GM21528 (cell line): ENCODE measurements at regions not wholly inside any gene's neighbourhood (a gene's known extent, or its start where the extent isn't known, plus 50 kb on each side); places are given as distances from the start of the nearest gene placed in this dataset.

ENCODE experiments used
- ATAC-seq: cut with Tn5 transposase; IDR thresholded peaks from one replicate; pipeline ENCODE4 v1.9.1; 2021; ENCODE audit warnings: mild to moderate bottlenecking, moderate library complexity; ENCODE audit not compliant: unreplicated experiment, low FRiP score

DNA sequence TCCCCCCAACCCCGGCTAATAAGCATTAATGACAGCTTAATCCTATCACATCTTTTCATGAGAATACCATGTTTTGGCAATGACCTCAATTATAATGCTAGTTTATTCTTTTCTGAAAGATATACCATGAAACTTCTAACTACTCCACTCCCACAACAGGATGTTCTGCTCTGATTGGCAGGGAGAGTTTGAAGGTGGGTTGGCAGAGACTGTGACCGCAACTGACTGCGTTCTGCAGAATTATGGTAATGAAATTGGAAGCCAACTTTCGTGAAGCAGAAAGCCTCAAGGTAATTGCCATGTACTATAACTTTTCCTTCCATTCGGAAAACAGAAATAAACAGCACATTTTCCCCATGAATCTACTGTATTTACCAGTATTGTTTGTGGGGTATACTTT, 288.2 kb upstream of the SEMA3D start:
- no peak for ATAC-seq

DNA sequence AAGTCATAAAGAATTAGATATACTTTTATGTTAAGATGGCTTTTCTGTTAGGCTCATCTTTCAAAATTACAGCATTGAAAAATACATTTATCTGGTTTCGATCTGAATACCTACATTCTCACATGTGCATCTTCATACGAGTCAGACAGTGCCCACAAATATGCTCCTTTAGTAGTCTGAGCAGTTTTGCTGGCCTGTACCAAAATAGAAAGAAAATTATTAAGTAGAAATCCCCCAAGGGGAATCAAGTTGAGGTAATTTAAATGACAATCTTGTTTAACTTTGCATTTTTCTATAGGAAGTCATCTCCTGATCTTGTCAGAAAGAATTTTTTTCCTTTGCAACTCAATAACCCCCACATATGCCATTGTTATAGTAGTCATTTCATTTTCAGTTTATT, 287.4 kb upstream of the SEMA3D start:
- no peak for ATAC-seq

DNA sequence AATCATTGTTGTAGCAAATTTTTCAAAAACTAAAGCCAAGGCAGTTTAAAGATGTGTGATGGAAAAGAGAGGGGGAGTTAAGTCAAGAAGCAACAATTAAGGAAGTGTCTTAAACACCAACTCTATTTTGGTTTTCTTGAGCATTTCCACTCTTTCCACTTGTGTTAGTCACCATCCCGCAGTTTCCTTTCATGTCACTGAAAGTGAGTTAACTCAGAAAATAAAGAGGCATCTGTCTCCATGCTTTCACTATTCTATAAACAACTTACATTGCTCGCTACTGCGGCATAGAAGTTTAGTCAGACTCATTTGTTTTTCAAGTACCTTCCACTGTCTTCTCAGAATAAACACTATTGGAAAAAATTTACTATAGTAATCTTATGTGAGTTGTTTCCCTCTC, 284.9 kb upstream of the SEMA3D start:
- ATAC-seq: no peak

DNA sequence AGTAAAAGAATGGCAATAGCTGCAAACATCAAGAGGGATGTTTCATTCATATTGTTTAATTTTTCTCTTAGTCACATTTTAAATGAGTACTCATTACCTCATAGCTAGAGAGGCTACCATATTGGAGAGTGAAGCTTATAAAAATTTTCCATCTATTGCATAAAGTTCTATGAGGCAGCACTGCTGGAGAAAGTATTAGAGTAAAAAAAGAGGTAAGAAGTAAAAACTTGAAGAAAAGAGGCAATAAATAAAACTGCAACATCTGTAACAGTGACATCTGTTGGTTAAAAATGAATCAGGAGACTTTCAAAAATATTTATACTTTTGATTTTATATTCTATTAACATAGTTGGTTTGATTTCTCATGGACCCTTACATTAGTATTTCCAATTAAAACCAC, 284.5 kb upstream of the SEMA3D start:
- ATAC-seq: no peak

DNA sequence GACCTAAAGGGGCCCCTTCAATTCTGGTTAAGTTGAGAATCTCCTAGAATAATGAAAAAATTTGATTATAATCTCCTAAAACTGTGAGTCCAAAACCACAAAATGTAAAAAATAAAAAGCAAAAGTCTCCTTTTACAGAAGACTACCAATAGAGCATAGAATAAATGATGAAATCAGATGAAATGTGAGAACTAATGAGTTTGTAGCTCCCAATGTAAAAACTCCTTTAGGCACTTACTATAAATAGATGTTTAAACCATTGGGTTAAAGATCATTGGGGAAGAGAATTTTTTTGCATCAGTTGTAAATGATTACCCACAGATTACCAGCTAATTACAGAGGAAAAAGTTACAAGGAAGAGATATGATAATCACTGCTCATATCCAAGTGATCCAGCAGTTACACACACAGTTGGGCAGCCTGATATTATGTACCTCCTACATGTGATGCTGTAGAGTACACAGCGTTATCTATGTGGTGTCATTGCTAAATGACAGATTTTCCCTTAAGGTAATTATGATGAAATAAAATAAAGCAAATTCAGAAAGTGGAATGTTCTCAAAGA, 282.7 kb upstream of the SEMA3D start:
- ATAC-seq: no peak

DNA sequence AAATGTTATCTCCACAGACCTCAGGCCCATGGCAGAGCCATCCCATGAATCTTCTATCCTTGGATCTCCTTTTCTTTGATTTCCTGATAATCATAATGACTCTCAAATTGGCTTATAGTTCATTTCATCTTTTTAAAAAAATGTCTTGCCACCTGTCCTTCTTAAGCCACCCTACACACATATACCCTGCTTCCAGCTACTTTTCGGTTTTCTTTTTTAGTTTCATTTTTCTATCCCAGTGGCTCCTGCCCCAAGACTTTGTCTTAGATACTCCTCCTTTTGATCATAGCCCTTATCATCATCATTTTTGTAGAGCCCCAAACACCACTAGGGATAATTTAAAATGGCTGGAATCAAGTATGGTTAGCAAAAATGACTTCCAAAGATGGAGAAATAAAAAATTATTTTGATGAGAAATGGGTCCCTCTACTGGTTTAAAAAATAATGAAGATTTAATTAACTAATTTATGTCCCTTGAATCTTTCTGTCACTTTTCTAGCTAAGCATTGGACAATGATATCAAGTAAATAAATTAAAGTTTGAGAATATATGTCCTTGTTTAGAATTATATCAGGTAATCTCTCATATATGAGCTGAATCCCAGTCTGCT, 277.3 kb upstream of the SEMA3D start:
- ATAC-seq: no peak

DNA sequence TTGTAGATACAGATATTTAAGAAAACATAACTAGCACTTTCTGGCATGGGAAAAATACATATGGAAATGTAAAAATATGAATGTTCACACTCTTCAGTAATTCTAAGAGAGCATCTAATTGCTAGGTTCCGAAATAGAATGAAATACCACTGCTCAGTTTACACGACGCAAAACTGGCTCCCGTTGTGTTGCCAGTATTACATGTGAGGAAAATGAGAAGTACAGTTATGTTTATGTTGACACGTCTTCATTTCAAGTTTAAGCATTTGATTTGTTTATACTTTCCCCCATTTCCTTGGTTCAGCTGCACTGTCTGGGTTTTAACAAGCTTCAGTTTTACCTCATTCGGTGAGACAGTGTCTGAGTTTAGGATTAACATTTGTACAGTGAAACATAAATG, 275.8 kb upstream of the SEMA3D start:
- ATAC-seq: no peak

DNA sequence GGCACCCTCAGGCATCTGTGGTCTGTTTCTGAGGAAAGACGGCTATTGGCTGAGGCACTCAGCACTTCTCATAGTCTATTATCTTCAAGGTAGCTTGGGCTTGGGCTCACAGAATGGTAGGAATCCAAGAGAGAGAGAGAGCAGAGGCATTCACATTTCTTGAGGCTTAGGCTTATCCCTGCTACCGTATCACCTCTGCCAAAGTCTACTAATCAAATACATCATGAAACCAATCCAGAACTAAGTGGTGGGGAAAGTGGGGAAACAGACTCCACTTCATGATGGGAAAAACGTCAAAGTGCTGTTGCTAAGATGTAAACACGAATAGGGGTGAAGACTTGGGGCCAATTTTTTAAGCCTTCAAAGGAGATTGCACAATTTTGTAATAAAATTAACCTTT, 271.1 kb upstream of the SEMA3D start:
- ATAC-seq: no peak

DNA sequence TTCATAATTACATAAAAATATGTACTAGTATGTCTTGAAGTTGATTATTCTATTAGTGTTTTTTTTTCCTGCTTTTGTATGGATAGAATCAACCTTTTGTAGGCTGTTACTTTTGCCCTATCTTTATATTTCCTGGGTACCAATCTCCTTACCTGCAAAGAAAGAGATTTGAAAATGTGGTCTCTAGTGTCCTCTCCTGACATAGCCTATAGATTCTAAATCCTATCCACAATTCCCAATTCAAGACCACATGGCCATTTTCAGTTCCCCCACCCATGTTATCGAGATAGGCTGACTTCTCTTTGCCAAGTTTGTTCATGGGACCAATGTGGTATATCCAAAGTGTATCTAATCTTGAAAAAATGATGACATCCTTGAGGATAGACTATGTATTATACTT, 269.4 kb upstream of the SEMA3D start:
- ATAC-seq: no peak

DNA sequence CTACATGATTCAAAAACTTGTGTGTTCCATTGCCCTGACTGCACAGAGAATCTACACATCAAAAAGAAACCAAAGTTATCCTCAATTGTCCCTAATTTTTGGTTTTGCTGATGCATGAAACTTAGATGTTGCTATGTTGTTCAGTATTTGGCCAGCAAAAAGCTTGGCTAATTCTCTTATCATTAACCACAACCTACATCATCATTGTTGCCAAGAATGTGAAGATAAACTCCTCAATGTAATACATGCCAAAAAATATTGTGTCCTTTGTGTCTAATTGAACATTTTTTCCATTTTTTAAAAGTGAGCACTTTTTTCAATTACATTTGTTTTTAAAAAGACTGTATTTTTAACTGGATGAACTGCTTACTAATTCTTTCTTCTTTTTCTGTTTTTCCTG, 268.0 kb upstream of the SEMA3D start:
- no peak for ATAC-seq

DNA sequence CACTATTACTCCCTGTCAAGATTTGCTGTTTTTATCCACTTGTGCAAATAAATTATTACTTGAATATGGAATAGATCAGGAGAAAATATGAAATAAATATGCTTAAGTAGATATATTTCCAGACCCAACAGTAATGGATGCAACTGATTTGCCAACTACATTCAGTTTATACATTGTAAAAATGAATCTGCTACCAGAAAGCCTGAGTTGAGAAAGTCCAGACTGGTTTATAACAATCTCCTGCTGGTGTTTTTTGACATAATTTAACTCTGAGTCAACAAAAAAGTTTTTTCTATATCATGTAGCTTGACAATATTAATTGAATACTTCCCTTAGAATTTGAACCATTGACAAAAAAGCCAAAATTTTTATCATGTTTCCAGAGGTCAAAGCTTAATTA, 265.8 kb upstream of the SEMA3D start:
- no peak for ATAC-seq

DNA sequence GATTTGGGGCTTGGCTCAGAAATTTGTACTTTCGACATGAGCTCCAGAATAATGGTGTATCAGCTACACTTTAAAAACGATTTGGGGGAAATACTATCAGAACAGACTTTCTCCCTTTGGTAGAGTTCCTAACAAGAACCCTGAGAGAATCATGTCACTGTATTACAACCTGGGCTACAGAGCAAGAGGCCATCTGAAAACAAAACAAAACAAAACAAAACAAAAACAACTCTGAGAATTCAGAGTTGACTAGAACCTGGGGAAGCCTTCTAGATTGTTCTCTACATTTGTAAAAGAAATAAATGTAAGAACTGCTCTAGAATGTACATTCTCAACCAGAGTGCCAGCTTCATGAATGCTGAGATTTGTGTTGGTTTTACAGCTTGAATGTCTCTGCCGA, 262.6 kb upstream of the SEMA3D start:
- ATAC-seq: no peak

DNA sequence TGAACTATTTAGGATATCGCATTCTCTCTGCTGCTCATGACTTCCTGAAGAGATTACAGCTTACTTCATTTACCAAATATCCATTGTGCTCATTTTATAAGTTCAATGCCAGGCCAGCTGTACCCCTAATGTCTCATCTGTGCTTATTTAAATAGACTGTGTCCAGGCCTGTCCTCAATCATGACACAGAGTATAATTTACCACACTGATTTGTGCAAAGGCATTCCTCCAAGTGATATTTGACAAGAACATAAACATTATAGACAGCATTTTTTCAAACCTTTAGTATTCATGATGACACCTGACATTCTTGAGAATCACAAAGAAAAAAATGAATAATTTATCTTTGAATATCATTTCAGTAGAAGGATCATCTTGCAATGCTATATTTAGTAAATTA, 260.1 kb upstream of the SEMA3D start:
- no peak for ATAC-seq

DNA sequence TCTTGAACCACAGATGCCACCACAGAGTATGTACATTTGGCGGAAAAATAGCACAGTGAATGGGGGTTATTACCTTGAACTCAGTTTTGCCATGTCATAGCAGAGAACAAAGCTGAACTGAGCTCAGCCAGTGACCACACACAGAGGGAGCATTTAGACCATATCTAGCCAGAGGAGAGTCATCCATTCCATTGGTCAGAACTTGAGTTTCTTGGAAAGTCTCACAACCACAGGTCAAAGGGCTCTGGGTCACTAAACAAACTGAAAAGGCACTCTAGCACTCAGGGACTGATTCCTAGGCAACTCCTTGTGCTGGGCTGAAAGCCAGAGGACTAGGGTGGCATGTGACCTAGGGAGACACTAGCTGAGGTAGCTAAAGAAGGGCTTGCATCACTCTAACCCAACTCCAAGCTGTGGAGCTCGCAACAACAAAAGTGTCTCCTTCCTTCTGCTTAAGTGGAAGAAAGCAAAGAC, 239.7 kb upstream of the SEMA3D start:
- no peak for ATAC-seq

DNA sequence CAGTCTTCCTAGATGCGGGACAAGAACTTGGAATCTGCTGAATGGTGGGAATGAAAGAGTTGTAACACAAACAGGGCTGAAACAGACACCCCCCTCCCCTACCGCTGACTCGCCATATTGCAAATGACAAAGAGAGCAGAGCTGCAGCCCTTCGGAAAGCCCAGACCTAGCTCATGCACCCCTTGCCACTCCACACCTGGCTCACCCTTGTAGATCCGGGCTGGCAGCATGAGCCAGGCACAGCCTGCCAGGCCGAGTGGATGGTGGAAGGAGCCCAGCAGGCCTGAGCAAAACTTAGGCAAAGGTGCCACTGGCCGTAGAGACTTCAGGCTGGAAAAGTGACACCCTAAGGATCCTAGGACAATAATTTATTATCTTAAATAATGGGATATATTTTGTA, 237.4 kb upstream of the SEMA3D start:
- no peak for ATAC-seq

DNA sequence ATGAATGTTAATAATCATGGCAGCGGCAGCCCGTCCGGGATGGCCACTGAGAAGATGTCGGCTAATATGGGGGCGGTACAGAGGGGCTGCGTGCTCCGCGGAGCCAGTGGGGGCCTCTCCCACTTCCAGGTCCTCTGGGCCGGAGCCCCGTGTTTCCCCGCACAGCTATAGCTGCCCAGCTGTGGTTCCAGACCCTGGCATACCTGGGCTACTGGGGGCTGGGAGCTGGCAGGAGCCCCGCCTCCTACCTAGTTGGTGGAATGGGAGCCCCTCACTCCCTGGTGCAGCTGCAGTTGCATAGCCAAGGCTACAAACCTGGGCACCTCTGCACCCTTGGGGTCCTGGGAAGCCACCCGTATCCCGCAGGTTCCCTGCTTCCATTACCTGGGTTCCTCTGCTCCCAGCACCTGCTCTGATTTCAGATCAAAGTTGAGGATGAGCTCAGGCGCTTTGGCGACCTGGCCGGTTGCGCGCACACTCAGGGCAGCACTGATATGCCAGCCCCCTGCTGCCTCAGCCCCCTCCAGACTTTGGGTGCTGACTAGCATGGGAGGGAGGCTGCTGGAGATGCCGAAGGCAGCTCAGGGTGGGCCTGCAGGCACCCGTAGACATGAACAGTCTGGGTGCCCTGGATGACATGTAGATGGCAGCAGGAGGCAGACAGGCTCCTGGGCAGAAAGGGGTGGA, 236.5 kb upstream of the SEMA3D start:
- ATAC-seq: no peak

DNA sequence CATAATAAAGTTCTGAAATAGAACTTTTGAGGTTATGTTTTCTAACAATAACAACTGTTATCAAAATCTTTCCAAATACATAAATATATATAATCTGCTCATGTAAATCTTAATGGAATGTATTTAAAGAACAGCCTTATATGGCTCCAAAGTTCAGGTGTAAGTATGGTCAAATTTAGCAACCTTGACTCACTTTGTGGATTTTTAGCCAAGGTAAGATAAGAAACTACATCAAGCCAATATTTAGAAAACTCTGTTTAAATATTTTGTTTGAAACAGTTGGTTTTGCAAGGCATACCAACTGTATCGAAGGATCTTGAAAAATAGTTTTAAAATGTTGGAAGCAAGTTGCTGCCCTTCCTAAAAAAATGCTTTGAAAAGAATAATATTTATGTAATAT, 228.9 kb upstream of the SEMA3D start:
- no peak for ATAC-seq

DNA sequence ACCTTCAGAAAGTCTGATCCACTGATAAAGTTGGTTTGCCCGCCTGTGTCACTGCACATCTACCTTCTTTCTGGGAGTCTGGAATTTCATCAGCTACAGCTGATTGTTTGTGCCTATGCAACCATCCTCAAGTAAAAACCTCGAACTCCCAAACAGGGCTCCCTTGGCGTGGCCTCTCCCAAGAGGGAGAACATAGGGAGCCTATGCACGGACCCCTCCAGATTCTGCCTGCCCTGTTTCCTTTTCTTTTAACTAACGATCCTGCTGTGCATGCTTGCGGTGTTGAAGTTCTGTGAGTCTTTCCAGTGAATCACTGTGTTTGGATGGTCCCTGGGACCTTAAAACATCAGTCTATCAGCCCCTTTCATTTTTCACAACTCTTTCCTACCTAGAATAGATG, 226.9 kb upstream of the SEMA3D start:
- ATAC-seq: no peak

DNA sequence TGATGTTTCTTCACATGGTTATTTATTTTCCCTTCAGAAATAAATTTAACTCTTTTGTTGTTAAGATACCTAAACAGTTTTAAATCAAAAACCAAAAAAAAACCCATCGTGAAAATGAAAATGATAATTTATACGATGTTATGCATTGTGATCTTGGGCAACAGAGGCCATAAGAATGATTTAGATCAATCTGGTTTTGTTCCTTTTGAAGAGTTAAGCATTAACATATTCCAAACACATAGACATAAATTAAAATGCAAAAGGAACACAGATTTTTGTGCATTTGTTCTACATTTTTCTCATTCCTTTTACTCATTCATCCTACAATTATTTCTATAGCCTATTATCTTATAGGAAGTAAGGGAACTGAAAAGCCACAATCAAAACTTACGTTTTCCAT, 226.1 kb upstream of the SEMA3D start:
- no peak for ATAC-seq

DNA sequence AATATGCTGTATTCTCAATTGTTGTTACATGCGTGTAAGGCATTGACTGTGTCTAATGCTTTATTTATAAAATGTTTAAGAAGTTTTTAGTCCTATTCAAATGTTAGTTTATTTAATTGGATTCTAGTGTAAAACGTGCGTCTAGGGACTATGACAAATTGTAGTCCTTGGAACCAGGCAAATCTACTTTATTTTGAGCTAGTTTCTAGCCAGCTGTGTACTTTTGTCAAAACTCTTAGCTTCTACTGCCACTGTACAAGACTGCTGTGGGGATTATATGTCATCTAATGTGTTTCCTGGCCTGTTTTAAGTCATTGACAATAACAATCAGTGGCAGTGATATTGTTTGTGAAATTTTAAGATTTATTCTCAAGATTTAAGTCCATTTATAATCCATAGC, 220.5 kb upstream of the SEMA3D start:
- no peak for ATAC-seq

DNA sequence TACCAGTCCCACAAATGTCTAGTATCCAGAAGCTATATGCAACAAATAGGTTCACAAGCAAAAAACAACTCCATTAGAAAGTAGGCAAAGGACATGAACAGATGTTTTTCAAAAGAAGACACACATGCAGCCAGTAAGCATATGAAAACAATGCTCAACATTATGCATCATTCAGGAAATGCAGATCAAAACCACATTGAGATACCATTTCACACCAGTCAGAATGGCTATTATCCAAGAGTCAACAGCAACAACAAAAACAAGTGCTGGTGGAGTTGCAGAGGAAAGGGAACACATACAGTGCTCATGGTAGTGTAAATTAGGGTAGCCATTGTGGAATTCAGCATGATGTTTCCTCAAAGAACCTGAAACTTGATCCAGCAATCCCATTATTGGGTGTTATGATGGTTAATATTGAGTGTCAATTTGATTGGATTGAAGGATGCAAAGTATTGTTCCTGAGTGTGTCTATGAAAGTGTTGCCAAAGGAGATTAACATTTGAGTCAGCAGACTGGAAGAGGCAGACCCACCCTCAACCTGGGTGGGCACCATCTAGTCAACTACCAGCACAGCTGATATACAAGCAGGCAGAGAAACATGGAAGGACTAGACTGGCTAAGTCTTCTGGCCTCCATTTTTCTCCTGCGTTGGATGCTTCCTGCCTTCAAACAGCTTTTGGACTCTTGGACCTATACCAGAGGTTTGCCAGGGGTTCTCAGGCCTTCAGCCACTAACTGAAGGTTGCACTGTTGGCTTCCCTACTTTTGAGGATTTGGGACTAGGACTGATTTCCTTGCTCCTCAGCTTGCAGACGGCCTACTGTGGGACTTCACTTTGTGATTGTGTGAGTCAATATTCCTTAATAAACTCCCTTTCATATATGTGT, 218.4 kb upstream of the SEMA3D start:
- ATAC-seq: no peak
